Activated CD8-positive, alpha-beta memory T cell treated with anti-CD3 and anti-CD28 coated beads for 36 hours (primary cell): ENCODE measurements at regions not wholly inside any gene's neighbourhood (a gene's known extent, or its start where the extent isn't known, plus 50 kb on each side); places are given as distances from the start of the nearest gene placed in this dataset.
"Not testable (repeated sequence)": the region's sequence is repeated elsewhere in the genome, so short reads cannot be mapped to it uniquely, and the experiment has no call there.

Experiments
- CTCF ChIA-PET: fragments of 350-600 bp; sonication (Branson Sonifier 250); formaldehyde crosslinking; loops from one replicate; lab custom pipeline; 2021; ENCODE audit warnings: antibody characterized with exemption; lab: Charles Lee
- POLR2A ChIA-PET: fragments of 350-600 bp; sonication (Branson Sonifier 250); formaldehyde crosslinking; loops from one replicate; lab custom pipeline; 2021; ENCODE audit warnings: antibody characterized with exemption; lab: Charles Lee

DNA sequence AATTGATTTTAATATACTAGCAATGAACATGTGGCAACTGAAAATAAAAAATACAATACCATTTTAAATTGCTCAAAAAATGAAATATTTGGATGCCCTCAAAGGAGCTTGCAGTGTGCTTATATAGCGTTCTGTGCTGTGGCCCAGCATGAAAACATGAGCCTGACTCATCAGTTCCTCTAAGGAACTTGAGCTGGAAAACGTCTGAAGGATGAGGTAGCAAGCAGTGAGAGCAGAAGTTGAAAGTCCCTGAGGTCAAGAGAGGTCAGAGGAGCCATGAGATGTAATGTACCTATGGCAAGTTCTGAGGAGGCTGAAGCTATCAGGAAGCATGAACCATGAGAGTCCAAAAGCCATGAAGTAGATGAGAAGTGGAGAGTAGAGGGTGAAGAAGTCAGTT lies 59.7 kb downstream of the HMGB3 start:
- ChIA-PET CTCF (no interaction called here), POLR2A (no interaction called here)

DNA sequence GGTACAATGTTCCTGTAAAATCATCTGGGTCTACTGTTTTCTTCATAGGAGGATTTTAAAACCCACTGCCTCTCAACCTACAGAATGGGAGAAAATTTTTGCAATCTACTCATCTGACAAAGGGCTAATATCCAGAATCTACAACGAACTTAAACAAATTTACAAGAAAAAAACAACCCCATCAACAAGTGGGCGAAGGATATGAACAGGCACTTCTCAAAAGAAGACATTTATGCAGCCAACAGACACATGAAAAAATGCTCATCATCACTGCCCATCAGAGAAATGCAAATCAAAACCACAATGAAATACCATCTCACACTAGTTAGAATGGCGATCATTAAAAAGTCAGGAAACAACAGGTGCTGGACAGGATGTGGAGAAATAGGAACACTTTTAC lies 83.2 kb downstream of the HMGB3 start:
- POLR2A ChIA-PET, CTCF ChIA-PET: not testable (repeated sequence)

DNA sequence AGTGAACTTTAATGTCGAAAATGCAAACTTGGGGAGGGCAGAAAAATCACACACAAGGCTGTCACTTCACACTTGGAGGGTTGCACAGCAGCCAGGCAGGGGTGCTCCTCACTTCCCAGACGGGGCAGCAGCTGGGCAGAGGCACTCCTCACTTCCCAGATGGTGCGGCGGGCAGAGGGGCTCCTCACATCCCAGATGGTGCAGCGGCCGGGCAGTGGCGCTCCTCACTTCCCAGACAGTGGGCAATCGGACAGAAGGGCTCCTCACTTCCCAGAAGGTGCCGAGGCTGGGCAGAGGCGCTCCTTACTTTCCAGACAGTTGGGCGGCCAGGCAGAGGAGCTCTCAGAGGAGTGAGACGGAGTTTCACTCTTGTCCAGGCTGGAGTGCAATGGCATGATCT lies 90.6 kb downstream of the HMGB3 start:
- CTCF ChIA-PET = no interaction called here
- POLR2A ChIA-PET = no interaction called here

DNA sequence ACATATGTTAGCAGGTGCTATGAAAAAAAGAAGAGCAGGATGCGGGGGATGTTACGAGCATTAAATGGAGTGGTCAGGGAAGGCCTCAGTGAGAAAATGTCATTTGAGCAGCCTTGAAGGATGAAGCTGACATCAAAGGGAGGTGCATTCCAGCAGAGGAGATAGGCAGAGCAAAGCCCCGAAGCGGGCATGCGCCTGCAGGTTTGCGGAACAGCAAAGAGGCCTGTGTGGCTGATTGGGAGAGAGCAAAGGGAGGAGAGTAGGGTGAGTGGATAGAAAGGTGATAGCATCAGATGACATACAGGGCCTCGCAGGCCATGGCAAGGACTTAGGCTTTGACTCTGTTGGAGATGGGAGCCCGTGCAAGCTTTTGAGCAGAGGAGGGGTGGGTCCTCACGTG lies 95.4 kb upstream of the GPR50 start:
- ChIA-PET CTCF (interaction anchor here (0.5 to 7.2 kb wide), 2 partner anchors 106 to 310 kb away, joined by 4 to 55 read pairs; no protein-coding TSS in a partner anchor), POLR2A (no interaction called here)

DNA sequence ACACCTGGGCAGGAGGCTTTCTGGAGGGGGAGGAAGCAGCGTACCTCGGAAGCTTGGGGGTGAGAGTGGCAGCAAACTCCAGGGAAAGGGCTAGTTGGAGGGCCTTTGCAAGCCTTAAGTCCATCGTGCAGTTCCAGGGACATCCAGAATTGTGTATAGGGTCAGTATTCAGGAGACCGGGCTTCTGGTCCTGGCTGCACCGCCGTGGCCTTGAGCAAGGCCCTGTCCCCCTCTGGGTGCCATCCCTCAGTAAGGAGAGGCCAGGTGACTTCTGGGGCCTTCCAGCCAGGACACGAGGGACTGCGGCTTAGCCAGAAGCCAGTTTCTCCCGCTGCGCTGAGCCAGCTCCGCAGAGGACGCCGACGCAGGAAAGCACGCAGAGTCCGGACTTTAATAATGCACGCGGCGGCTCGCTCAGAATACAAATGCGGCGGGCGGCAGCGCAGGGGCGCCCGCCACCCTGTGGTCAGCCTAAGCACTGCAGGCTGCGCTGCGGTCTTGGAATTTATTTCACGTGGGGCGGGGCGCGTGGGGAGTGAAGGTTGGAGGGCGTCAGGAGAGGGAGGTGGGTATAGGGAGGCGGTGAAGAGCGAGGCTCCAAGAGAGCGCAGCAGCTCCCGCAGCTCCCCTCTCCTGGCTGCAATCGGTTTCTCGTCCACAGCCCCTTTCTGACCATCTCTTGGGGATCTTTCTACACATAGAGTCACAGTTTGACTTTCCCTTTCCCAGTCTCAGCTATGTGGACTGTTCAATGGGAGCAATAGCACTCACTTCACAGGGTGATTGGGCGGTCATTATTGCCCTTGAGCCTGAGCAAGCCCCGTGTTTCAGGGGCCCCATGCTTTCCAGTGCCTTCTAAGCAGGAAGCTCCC lies 94.1 kb upstream of the GPR50 start:
- ChIA-PET POLR2A (no interaction called here), CTCF (interaction anchor here (0.6 to 7.2 kb wide), 5 partner anchors 52 to 330 kb away, joined by 3 to 55 read pairs (median 6); no protein-coding TSS in a partner anchor)

DNA sequence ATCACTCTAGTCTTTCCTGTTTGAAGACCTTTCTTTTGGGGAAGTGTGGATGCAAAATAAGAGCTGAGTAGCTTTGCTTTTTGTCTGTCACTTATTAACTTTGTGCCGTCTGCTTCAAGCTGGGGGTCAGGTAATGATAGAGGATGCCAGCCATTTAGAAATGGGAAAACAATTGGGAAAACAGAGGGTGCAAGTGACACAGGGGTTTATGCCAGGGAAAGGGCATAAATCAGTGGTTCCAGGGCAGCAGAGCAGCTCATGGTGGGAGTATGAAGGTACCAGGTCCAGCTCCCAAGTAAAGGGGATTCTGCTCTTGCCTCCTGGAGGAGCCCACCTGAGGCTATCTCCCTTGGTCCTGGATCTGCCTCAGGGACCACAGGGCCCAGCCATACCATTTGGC lies 91.9 kb upstream of the GPR50 start:
- ChIA-PET POLR2A (no interaction called here), CTCF (interaction anchor here (7.2 kb wide), 1 partner anchor 313 kb away, joined by 55 read pairs; no protein-coding TSS in a partner anchor)

DNA sequence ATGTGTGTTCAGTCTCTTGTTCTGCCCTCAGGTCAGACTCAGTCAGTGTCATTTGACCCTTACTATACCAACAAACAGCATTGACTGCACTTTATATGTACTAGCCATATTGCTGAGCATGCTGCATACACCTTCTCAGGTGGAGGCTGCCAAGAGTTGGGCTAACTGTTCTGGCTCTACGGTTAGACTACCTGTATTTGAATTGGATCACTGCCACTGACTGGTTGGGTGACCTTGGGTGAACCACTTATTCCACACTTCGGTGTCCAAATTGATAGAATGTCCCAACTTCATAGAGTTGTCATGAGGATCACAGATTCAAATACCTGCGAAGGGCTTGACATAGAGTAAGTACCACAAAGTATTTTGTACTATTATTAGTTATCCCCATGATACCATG lies 91.2 kb upstream of the GPR50 start:
- POLR2A ChIA-PET = no interaction called here
- CTCF ChIA-PET = interaction anchor here (7.2 kb wide), 1 partner anchor 314 kb away, joined by 55 read pairs; no protein-coding TSS in a partner anchor

DNA sequence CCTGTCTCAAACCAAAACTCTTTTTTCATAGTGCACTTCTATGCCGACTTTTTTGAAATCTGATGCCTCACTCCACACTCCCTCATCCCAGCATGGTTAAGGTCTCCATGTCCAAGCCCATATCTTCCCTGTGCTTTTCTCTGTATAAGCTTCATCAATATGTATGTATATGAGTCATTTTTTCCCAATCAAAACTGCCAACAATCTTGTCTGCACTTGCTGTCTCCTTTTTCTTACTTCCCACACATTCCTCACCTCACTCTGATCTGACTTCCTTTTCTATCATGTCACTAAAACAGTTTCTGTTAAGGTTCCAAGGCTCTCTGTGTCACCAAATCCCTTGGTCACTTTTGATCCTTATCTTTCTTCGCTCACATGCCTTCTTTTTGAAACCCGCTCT lies 88.2 kb upstream of the GPR50 start:
- ChIA-PET POLR2A (no interaction called here), CTCF (no interaction called here)

DNA sequence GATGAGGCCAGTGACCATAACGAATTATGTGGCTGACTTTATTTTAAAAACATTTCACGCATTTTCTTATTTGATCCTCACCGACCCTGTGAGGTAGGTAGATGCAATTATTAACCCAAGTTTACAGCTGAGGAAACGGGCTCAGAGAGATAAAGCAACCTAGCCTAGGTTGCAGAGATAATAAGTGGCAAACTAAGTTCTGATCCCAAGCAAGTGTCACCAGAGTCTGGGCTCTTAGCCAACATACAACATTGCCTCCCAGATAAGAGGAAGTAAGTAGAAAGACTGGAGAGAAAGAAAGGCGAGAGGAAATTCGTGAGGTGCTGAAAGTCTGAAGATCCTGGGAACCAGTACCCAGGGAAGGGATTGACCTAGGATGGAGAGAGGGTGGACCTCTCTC lies 77.4 kb upstream of the GPR50 start:
- ChIA-PET CTCF (no interaction called here), POLR2A (no interaction called here)

DNA sequence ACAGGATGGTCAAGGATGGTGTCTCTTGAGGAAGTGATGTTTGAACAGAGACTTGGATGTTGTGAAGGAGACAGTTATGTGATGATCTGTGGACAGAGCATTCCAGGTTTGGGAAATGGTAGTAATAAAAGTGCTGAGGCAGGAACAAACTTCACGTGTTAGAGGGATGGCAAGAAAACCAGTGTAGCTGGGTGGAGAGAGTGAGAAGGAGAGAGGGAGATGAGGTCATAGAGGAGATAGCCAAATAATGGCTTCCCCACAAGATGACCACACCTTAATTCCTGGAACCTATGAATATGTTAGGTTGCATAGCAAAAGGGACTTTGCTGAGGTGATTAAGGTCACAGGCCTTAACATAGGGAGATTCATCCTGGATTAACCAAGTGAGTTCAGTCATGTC lies 75.6 kb upstream of the GPR50 start:
- POLR2A ChIA-PET = no interaction called here
- CTCF ChIA-PET = no interaction called here

DNA sequence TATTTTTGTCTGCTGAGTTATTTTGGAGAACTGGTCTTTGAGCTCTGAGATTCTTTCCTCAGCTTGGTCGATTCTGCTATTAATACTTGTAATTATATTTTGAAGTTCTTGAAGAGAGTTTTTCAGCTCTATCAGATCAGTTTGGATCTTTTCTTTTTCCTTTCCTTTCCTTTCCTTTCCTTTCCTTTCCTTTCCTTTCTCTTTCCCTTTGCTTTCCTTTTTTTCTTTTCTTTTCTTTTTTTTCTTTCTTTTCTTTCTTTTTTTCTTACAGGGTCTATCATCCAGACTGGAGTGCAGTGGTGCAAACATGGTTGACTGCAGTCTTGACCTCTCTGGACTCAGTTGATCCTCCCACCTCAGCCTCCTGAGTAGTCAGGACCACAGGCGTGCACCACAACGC lies 63.2 kb upstream of the GPR50 start:
- POLR2A ChIA-PET = interaction anchor here (0.6 kb wide), 1 partner anchor 134 kb away, joined by 3 read pairs; no protein-coding TSS in a partner anchor
- CTCF ChIA-PET = not testable (repeated sequence)
